GM21825 (cell line): ENCODE measurements at regions not wholly inside any gene's neighbourhood (a gene's known extent, or its start where the extent isn't known, plus 50 kb on each side); places are given as distances from the start of the nearest gene placed in this dataset.
"Not testable (repeated sequence)": the region's sequence is repeated elsewhere in the genome, so short reads cannot be mapped to it uniquely, and the experiment has no call there.

Experiments
- ATAC-seq: cut with Tn5 transposase; IDR thresholded peaks from one replicate; pipeline ENCODE4 v1.9.1; 2021; ENCODE audit warnings: mild to moderate bottlenecking, moderate library complexity; ENCODE audit not compliant: unreplicated experiment

DNA sequence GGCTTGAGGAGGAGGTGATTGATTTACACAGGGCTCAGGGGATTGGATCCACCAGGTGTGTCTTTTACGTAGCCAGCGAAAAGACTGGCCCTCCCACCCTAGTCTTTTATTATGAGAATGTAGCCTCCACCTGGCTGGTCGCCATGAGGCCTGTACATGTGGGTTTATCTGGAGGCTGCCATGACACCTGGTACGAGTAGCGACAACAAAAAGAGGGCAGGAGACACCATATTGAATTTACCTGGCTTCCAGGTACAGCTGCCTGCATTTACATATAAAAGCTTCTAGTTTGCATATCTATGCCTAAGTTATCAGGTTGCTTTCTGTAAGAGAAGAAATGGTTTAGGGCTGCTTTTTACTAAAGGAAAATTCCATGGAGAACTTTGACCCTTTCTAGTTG is 1173.7 kb upstream of the SEMA6A start:
- ATAC-seq, result no peak

DNA sequence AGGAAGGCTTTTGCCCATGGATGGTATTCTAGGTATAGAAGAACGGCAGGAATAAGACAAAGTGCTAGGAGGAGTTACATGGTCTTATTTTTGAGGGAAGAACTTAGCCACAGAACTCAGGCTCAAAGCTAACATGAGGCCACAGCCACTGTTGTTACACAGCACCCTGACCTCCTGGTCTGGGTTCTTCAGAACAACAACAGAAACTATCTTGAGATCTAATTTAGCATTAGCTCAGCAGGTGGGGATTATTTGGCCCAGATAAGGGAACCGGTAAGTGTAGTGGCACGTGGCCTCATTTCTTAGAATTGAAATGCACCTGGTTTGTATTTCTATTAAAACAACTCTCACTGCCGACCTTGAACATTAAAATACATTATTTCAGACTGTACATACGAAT is 1168.7 kb upstream of the SEMA6A start:
- ATAC-seq, result no peak

DNA sequence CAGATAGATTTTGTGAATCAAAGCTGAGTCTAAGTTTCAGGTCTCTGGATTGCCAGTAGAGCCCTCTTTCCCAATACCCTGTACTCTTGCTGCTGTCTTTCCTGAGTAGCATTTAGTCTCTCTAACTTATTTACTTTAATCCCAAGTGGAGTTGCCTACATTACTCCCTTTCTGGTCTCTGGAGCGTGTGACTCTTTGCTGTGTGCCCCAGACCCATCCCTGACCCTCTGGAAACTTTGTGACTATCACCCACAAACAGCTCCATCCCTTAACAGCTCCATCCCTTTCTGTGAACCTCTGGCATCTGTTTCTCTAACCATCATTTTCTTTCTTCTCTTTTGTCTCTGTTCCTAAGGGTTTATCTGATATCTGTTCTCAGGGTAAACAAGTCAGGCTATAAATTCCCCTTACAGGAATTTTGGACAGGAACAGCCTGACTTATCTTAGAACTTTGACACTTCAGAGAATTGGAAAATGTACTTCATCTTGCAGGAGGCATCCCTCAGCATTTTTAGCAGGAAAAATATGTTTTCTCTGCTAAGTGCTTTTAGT is 1167.1 kb upstream of the SEMA6A start:
- ATAC-seq, result no peak

DNA sequence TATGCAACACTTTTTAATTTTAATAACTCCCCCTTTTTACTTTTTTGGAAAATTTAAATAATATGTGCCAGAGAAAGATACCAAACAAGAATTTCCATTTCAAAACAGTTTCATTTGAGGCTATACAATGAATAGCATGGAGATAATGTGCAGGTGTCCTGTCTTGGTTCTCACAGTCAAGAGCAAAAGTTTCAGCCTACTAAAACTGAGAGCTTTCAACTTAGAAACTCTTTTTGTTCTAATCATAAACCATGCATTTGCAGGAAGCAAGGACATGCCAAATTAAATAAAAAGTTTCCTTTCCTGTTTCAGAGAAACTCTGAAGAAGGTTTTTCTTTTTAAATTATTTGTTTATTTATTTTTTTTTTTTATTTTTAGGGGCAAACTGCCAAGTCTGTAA is 1165.6 kb upstream of the SEMA6A start:
- ATAC-seq, result no peak

DNA sequence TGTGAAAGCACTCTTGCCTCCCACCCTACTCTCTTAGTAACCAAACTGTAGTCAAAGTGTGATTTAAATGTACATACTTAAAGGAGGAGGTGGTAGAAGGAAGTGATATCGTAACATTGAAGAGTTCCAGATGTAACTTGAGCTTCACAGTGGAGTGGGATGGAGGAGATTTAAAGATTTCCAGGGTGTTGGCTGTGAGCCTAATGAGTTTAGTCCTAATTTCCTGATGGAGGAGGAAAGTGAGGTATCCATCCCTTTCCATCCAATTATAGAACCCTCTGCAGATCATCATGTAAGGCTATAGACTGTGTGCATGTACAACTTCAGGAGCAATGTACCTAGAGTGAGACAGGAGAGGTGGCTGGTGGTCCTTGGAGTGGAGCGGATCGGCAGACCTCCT is 1163.9 kb upstream of the SEMA6A start:
- ATAC-seq, result no peak

DNA sequence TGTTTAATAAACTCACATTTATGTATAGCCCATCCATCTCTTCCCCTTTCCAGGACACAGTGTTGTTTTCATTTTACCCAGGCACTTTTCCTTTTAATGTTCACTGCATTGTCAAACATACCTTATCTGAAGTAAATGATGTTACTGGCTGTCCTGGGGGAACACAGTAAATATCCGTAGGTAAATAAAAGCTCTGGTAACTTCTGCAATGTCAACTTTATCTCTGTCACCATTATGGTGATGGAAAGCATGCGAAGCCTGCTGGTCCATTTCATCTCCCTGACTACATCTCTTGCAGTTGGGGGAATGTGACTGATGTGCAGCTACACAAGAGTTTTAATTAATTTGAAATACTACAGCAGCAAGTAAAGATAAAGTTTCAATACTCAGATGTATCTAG is 1162.1 kb upstream of the SEMA6A start:
- ATAC-seq, result no peak

DNA sequence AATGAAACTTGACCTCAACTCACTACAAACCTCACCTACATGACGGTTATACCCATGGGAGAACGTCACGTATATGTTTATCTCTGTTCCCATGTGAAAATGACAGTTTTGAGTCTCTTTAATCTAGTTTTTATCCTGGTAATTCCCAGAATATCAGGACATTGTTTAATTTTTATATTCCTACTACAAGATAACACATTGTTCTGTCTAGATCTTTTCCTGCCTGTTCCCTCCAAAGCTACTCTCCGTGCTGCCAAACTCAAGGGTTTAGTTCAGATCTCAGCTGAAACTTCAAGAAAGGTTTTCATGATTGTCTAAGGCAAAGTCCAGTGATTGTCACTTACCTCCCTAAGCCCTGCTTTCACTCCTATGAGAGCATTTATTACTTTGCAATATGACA is 1159.4 kb upstream of the SEMA6A start:
- no peak for ATAC-seq

DNA sequence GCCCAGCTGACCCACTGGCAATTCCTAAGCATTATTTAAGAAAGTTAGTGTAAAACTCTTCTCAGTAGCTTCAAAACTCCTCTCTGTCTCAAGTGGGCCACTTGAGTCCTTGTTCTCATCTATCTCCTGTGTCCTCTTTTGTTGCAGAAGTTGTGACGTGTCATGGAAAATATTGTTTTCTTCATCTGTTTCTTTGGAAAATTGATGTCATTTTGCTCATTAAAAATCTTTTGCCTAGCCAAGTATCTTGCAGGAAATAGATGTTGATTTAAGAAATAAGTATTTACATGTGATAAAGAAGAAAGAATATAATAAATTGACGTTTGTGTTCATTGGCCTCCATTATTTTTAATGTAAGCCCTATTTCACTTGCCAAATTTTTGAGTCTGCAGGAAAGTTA is 1158.4 kb upstream of the SEMA6A start:
- ATAC-seq, result no peak

DNA sequence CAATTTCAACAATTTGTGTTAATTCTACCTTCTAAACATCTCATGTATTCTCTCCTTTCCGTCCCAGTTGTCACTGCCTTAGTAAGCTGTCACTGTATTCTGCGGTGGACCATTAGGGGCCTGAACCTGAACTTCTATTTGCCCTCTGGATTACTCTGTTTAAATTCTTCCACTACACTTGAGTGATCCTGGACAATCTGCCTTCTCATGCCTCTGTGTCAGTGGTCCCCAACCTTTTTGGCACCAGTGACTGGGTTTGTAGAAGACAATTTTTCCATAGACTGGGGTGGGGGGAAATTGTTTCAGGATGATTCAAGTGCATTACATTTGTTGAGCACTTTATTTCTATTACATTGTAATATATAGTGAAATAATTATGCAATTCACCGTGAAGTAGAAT is 1157.6 kb upstream of the SEMA6A start:
- ATAC-seq, result no peak

DNA sequence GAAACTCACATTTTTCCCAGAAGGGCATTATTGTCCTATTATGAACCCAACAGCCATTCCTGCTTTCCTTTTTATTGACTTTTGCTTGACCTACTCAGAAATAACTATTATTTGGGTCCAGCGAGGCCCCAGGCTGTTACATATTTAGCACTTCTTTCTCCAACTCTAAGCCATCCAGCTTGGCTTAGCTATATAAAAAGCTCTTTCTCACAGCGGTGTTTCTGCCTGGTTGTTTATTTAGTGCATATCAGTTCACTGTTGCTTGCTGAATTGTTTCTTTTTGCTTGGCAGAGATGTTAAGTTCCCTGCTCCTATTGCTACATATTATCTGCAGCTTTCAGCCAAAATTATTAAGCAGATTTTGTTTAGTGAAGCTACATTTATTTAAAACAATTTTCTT is 1156.8 kb upstream of the SEMA6A start:
- ATAC-seq, result no peak

DNA sequence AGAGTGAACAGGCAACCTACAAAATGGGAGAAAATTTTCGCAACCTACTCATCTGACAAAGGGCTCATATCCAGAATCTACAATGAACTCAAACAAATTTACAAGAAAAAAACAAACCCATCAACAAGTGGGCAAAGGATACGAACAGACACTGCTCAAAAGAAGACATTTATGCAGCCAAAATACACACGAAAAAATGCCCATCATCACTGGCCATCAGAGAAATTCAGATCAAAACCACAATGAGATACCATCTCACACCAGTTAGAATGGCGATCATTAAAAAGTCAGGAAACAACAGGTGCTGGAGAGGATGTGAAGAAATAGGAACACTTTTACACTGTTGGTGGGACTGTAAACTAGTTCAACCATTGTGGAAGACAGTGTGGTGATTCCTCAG is 1146.2 kb upstream of the SEMA6A start:
- ATAC-seq, result not testable (repeated sequence)

DNA sequence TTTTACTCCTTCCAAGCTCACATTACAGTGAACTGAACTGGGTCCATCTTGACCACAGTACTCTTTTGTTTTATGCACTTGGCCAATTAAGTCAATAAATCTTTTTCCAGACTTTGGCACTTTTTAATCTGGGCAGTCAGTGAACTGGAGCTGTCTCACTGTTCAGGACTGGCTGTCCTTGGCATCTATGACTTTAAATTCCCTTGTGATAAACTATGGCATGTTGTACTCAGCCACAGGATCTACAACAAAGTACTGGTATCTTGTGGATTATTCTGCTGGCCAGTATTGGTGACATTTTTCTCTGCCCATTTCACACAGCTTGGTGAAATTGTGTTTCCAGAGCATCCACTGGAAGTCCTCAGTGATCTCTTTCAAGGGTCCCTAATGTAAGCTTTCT is 1144.8 kb upstream of the SEMA6A start:
- no peak for ATAC-seq

DNA sequence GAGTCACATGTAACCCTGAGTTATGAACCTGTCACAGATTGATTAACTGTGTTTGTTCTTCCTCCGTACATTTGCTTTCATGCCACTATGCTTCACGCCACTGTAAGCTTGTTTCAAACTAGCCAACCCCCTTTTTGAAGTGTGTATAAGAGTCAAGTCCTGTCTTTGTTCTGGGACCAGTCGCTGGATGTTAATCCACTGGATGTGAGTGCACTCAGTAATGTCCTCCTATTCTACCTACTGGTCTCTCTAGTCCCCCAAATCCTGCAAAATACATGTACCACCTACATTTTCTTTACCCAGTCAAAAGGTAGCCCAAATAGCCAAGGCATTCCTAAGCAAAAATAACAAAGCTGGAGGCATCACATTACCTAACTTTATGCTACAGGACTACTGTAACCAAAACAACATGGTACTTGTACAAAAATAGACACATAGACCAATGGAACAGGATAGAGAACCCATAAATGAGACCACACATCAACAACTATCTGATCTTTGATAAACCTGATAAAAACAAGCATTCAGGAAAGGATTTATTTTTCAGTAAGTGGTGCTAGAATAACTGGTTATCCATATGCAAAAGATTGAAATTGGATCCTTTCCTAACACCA is 1139.1 kb upstream of the SEMA6A start:
- no peak for ATAC-seq

DNA sequence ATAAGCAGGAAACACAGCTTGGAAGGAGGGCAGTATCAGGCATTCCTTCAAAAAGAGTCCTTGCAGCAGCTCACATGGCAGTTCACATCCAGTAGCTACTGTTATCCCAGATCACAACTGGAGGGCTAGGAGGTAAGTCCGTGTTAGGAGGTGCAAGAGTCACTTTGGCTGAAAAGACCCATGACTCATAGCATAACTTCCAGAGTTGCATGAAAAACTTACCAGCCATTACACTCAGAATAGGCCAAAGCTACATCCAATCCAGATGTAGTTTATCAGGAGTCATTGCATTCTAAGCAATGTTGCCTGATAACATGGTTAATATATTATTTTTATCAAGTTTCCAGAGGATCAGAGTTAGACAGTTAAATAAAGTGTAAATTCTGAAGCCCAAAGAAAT is 1126.4 kb upstream of the SEMA6A start:
- ATAC-seq, result no peak

DNA sequence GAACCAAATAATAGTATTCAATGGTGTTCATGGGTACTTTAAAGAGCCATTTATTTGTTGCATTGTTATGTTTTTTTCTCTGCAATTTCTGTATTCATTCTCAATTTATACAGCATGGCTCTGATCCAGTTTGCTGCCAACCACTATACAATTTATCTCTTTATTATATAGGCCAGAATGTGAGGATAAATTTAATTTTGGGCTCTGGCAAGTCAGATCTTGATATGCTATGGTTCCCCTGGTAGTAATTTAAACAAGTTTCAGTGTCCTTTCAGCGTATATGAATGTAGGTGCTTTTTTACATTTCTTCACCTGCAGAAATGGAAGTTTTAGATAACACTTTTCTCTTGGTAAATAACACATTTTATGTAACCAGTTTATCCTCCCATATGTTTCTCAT is 1118.0 kb upstream of the SEMA6A start:
- ATAC-seq, result no peak

DNA sequence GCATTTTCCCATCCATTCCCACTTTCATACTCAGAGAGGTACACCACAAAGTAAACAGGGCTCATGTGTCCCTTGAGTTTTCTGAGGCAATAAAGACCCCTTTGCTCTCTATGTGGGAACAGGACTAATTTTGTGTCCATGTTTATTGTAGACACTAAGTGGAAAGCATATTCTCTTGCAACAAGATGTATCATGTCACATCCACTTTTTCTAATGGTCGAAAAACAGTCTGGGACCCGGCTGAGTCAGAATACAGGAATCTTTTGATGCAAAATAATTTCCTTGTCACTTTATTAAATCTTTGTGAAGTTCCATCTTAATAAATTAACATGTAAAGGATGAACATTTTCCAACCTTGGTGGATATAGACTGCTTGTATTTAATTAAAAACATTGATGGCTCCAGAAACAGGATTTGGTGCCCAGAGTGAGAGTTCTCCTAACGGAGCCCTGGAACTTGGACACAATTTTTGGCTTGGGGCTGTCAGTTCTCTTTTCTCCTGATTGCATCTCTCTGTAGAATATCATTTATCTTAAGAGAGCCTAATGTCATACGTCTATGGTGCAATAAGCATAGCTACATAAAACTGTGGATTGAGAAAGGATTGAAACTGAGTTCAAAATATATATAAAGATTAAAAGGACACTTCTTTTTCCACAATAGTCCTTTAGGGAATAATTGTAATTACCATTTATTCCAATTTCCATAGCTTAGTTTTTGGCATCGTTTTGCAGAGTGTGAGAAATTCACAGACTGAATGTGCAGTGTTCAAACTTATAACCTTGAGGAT is 1116.7 kb upstream of the SEMA6A start:
- ATAC-seq, result no peak

DNA sequence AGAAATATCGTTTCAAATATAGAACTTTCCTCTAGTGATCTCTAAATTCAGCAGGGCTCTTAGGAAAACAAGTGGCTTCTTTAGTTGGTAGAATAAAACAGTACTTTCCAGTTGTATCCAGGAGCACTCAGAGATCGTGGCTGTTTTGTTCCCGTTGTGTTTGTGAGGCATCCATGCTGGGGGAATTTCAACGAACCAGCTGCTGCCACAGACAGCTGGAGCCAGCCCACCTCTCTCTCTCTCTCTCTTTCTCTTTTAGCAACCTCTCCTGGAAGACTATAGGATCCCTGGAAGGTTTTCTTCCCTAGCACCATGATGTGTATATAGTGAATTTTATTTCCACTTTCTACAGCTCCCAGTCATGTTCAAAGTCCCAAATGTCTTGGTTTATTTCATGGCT is 1116.0 kb upstream of the SEMA6A start:
- no peak for ATAC-seq

DNA sequence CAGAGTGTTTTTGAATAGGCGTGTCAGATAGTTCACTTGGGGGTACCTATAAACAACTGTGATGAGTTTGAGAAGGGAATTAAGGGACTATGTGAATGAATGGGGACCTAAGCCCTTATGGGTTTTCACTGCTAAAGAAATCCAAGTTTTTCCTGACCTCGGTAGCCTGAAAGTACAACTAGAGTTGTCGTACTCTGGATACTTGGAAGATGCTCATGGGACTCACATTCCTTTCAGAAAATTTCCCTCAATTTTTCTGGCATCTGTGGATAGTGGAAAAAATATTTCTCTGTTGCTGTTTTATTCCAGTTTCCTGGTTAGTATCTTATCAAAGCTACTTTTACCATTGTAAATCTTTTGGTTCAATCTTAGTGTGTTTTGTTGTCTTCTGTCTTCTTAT is 1112.3 kb upstream of the SEMA6A start:
- ATAC-seq, result no peak

DNA sequence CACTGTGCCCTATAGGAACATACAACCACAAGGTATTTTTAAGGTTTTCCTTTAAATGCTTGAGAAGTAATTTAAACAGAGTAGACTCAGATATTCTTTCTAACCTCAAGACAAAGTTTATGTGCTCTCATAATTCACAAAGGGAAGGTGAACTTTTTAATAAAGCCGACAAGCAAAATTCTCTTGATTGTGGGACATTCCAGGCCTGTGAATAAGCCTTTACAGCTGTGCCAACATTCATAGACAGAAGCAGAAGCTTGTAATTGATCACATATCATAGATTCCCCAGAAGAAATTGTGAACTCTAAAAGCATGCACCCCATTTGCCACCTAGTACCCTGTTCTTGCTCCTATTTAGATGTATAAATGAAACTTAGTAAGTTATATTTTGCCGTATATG is 1107.8 kb upstream of the SEMA6A start:
- ATAC-seq, result no peak

DNA sequence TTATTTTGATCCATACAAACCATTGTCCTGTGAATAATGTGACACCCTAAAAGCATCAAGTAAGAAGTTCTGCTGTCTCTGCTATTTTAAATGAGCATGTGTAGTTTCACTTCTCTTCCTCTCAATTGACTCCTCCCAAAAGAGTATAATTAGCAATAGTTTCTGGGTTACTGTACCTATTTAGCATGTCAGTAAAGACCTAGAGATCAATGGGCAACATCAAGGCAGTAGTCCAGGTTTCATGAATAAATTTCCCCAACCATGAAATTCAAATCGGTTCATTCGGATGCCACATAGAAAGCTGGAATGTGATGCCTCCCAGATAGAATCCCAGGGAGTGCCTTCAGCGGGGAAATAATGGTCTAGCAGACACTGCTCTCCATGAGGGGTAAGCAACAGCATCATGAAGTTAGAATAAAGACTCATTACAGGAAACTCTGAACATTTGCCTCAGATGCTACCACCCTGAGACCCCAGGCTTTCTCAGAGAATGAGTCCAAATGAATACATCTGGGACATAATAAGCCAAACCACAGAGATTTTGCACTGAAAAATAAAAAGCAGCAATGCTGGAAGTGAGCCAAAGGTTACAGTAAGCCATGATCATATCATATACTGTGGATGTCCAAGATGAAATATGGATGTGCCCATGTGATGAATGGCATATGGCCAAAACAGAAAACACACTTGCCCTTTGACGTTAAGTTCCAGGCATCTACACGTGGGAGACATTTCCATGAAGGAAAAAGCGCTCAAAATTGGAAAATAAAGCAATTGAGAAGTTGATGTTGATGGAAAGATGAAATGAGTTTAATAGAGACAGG is 1107.0 kb upstream of the SEMA6A start:
- no peak for ATAC-seq

DNA sequence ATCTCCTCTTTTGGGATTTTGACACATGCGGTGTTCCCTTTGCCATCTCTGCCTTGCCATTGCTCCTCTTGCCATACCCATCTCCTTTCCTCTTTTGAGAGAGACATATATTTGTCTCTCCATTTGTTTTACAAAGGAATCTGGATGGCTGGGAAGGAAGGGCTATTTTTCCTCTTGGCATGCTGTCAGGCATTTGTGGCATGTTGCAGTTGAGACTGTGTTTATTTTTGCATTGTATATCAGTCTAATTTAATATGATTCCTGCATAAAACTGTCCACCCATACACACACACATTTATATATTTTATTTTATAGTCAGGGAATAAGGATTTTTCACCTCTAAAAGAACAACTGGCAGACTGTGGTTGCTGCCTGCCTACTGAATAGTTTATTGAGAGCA is 1105.8 kb upstream of the SEMA6A start:
- ATAC-seq, result no peak

DNA sequence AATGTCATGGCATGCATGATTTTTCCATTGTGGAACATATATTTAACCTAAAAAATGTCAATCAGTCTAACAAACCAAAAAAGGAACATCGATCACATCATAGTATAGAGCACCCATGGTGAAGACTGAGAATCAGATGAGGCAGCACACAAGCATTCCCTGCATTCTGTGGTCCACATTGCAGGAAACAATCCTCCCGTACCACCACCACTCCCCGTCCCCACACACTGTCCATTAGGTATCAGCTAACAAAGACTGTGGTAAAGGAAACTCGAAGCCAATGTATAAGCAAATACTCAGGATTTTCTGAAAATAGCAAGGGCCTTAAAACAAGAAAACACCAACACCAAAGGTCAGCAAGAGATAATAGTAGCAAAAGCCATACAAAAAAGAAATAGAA is 1104.4 kb upstream of the SEMA6A start:
- no peak for ATAC-seq
